Activated B cell treated with CpG ODN at 0.5 μM for 24 hours (primary cell): ENCODE measurements at regions not wholly inside any gene's neighbourhood (a gene's known extent, or its start where the extent isn't known, plus 50 kb on each side); places are given as distances from the start of the nearest gene placed in this dataset.

Experiments
- ATAC-seq: fragments of 200-7000 bp; cut with Tn5 transposase; one replicate; pipeline ENCODE4 v1.10.0; 2021; ENCODE audit warnings: low read depth, mild to moderate bottlenecking, moderate library complexity
- CTCF ChIA-PET: fragments of 350-600 bp; sonication (Branson Sonifier 250); formaldehyde crosslinking; loops from one replicate; lab custom pipeline; 2021; ENCODE audit warnings: antibody characterized with exemption; lab: Charles Lee
- POLR2A ChIA-PET: fragments of 350-600 bp; sonication (Branson Sonifier 250); formaldehyde crosslinking; loops from one replicate; lab custom pipeline; 2021; ENCODE audit warnings: antibody characterized with exemption; lab: Charles Lee
- DNase-seq: peaks from one replicate; pipeline ENCODE4 v3.0.0; 2022
- H3K27ac Mint-ChIP-seq: one replicate; pipeline ENCODE4 v1.8.0; 2020; ENCODE audit warnings: mixed read lengths
- H3K27me3 Mint-ChIP-seq: one replicate; pipeline ENCODE4 v1.8.0; 2021; ENCODE audit warnings: mixed read lengths
- H3K36me3 Mint-ChIP-seq: one replicate; pipeline ENCODE4 v1.8.0; 2021; ENCODE audit warnings: low read depth, mixed read lengths
- H3K4me1 Mint-ChIP-seq: one replicate; pipeline ENCODE4 v1.8.0; 2021; ENCODE audit warnings: mixed read lengths
- H3K4me3 Mint-ChIP-seq: one replicate; pipeline ENCODE4 v1.8.0; 2020; ENCODE audit warnings: mild to moderate bottlenecking, mixed read lengths
- H3K9me3 Mint-ChIP-seq: one replicate; pipeline ENCODE4 v1.8.0; 2020; ENCODE audit warnings: mixed read lengths
- CTCF ChIP-seq: fragments of 200-600 bp; IDR thresholded peaks from one replicate; pipeline ENCODE4 v1.8.0; 2022; ENCODE audit warnings: antibody characterized with exemption, mild to moderate bottlenecking
- intact Hi-C: fragments of 100-400 bp; cut with micrococcal nuclease; formaldehyde crosslinking; loops from one replicate; pipeline ENCODE4 v1.15.1; 2024

- DNase-seq: no peak
- H3K4me3 Mint-ChIP-seq: no peak overlapping the region
- no peak overlapping the region for H3K27ac Mint-ChIP-seq
- CTCF ChIA-PET: no interaction called here
- H3K27me3 Mint-ChIP-seq: no peaks in the 10 kb centered on the region
- no peaks in the 10 kb centered on the region for H3K4me1 Mint-ChIP-seq
- intact Hi-C loops: no loop called here
- no peak for ATAC-seq
- POLR2A ChIA-PET: no interaction called here
- H3K36me3 Mint-ChIP-seq: no peaks in the 10 kb centered on the region
- no peak for TF ChIP-seq CTCF
- no peaks in the 10 kb centered on the region for H3K9me3 Mint-ChIP-seq
Observed at GRCh38 chr22:48885919-48886305, 941.8 kb downstream of the BRD1 start.

GRCh38 chr22:48885271-48885918 lies 942.3 kb downstream of the BRD1 start:
- TF ChIP-seq CTCF: no peak
- no peaks in the 10 kb centered on the region for H3K9me3 Mint-ChIP-seq
- no peak overlapping the region for H3K4me3 Mint-ChIP-seq
- intact Hi-C loops: no loop called here
- H3K36me3 Mint-ChIP-seq: no peaks in the 10 kb centered on the region
- ChIA-PET POLR2A (no interaction called here), CTCF (no interaction called here)
- DNase-seq: no peak
- no peak for ATAC-seq
- no peaks in the 10 kb centered on the region for H3K4me1 Mint-ChIP-seq
- no peaks in the 10 kb centered on the region for H3K27me3 Mint-ChIP-seq
- H3K27ac Mint-ChIP-seq: no peak overlapping the region

GRCh38 chr22:48884786-48885185 lies 942.9 kb downstream of the BRD1 start:
- no peaks in the 10 kb centered on the region for H3K9me3 Mint-ChIP-seq
- no peak for ATAC-seq
- CTCF ChIA-PET: no interaction called here
- no peaks in the 10 kb centered on the region for H3K27me3 Mint-ChIP-seq
- no peak overlapping the region for H3K4me3 Mint-ChIP-seq
- no peaks in the 10 kb centered on the region for H3K36me3 Mint-ChIP-seq
- no peak for TF ChIP-seq CTCF
- no peak overlapping the region for H3K27ac Mint-ChIP-seq
- POLR2A ChIA-PET: no interaction called here
- intact Hi-C loops: no loop called here
- DNase-seq: no peak
- no peaks in the 10 kb centered on the region for H3K4me1 Mint-ChIP-seq

GRCh38 chr22:48884324-48884723 lies 943.3 kb downstream of the BRD1 start:
- Mint-ChIP-seq H3K9me3 (no peaks in the 10 kb centered on the region), H3K4me3 (no peak overlapping the region), H3K4me1 (no peaks in the 10 kb centered on the region), H3K27me3 (no peaks in the 10 kb centered on the region), H3K36me3 (no peaks in the 10 kb centered on the region), H3K27ac (no peak overlapping the region)
- ChIA-PET POLR2A (no interaction called here), CTCF (no interaction called here)
- no peak for DNase-seq
- intact Hi-C loops: no loop called here
- TF ChIP-seq CTCF: no peak
- no peak for ATAC-seq

GRCh38 chr22:48883211-48883960 lies 944.3 kb downstream of the BRD1 start:
- Mint-ChIP-seq H3K27ac (no peak overlapping the region), H3K27me3 (no peaks in the 10 kb centered on the region), H3K4me1 (no peaks in the 10 kb centered on the region), H3K36me3 (no peaks in the 10 kb centered on the region), H3K4me3 (no peak overlapping the region), H3K9me3 (no peaks in the 10 kb centered on the region)
- CTCF ChIA-PET: no interaction called here
- DNase-seq (no peak), ATAC-seq (no peak)
- TF ChIP-seq CTCF: no peak
- POLR2A ChIA-PET: no interaction called here
- intact Hi-C loops: no loop called here
